ENCODE measurements at regions not wholly inside any gene's neighbourhood (a gene's known extent, or its start where the extent isn't known, plus 50 kb on each side); places are given as distances from the start of the nearest gene placed in this dataset.

GRCh38 chr1:55684131-55684650, 469.0 kb upstream of the USP24 start:
- TF ChIP-seq EZH2 (IDR thresholded peaks at IDR 0.05; ENCODE audit: insufficient read depth, poor library complexity, severe bottlenecking), result no peak
- TF ChIP-seq EZH2phosphoT487 (IDR thresholded peaks at IDR 0.05; ENCODE audit: insufficient read depth, low read depth), result no peak
